Jurkat, Clone E6-1 (cell line): ENCODE measurements at regions not wholly inside any gene's neighbourhood (a gene's known extent, or its start where the extent isn't known, plus 50 kb on each side); places are given as distances from the start of the nearest gene placed in this dataset.
"Not testable (repeated sequence)": the region's sequence is repeated elsewhere in the genome, so short reads cannot be mapped to it uniquely, and the experiment has no call there.

Experiments
- DNase-seq: peaks from one replicate; pipeline ENCODE4 v3.0.0-alpha.2; 2011; ENCODE audit warnings: low read depth, low spot score
- H3K4me3 ChIP-seq: 2 replicates; pipeline ENCODE4 v1.5.1; 2011; ENCODE audit warnings: mild to moderate bottlenecking, low read length, control low read depth, moderate library complexity

DNA sequence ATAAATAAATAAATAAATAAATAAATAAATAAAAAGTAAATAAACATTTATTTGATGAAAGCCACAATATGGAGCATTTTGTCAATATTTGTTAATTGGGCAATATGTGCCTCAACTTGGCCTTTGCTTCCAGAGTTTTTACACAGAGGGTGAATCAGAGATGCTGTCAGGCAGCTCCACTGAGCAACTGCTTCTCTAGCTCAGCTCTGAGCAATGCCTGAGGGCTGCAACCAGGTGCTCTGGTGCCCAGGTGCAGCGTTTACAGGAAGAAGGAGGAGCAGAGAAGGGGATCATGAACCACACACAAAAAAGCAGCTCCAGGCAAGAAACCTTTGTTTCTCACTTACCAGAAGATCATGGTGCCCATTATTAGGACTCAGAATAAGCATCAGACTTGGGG is 876.2 kb upstream of the AUTS2 start:
- H3K4me3 ChIP-seq = no peak overlapping the region
- DNase-seq = no peak

DNA sequence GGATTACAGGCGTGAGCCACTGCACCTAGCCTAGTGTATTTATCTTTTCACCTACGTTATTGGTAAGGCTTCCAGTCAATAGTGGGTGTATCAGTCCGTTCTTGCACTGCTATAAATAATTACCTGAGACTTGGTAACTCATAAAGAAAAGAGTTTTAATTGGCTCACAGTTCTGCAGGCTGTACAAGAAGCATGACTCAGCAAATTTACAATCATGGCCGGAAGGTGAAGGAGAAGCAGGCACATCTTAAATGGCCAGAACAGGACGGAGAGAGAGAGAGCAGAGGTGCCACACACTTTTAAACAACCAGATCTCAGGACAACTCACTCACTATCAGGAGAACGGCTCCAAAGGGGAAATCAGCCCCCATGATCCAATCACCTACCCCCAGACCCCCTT is 873.3 kb upstream of the AUTS2 start:
- DNase-seq = no peak
- H3K4me3 ChIP-seq = no peak overlapping the region

DNA sequence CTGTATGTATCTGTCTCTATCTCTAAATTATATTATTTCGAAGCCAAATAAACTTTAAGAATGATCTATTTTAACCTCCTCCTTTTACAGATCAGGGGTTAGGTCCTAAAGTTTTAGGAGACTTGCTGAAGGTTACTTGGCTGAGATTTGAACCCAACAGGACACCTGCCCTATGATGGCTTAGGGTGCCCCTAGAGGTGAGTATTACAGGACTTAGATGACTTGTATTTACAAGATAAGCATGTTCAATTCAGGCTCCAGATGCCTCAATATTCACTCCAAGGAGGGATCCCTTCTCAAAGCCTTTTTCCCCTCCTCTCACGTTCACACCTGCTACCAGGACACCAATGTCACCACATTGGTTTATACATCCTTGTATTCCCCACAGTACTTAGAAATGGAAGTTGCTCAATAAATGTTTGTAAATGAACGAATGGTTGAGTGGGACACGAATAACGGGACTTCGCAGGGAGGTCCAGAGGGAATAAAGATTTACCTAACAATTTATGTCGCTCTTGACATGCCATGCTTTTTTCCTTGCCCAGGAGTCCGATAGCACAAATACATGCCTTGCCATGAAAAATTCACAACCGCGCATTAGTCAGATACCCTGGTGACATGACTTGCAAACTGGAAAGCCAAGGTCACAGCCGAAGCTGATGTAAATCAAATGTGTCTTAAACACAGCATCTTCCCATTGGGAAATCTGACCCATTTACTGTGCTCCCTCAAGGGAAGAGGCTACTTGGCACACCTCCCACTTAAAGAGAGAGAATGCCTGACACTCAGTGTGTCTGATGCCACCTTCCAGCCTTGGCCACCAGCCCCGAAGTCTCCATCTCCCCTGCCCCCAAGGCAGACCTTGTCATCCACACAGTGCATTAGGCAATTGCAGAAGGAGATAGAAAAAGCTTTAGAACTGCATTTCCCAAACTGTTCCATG is 872.2 kb upstream of the AUTS2 start:
- DNase-seq = no peak
- H3K4me3 ChIP-seq = no peak overlapping the region

- H3K4me3 ChIP-seq = not testable (repeated sequence)
Observed at GRCh38 chr7:68728720-68729119, 869.6 kb upstream of the AUTS2 start.

DNA sequence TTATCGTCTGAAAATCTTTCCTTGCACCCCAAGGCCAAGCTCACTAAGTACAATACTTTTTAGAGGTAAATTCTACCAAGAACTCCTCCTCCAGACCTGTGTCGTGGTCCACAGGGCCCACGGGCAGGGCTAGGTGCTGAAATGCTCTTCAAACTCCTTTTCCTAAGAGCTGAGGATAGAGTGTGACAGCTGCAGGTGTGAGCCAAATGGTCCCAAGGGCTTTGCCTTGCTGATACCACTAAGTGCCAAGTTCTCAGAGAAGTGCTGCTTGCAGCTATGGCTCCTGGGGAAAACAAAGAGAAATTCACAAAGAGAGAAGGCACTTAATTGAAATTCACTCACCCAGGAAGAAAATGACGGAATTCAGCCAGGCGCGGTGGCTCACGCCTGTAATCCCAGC is 868.9 kb upstream of the AUTS2 start:
- H3K4me3 ChIP-seq = no peak overlapping the region
- no peak for DNase-seq

More at GRCh38 chr7:68728720-68729119, 869.6 kb upstream of the AUTS2 start:
- DNase-seq = not testable (repeated sequence)

DNA sequence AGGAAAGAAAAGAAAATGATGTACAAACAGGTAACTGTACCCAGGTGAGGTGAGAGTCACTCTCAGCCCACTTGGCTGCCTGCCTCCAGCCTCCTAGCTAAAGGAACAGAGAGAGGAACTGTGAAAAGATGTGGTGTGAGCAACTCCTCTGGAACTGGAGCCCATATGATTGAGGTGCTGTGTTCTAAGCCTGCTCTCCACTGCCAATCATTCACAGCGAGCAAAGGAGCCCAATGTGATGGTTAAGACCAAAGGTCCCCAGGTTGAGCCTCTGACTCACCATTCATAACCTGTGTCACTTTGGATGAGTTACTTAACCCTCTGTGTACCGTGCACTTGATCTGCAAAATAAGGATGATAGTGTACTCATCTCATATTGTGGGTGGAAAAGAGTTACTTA is 868.1 kb upstream of the AUTS2 start:
- no peak overlapping the region for H3K4me3 ChIP-seq
- no peak for DNase-seq

- H3K4me3 ChIP-seq = no peak overlapping the region
- no peak for DNase-seq
Observed at GRCh38 chr7:68730964-68731363, 867.3 kb upstream of the AUTS2 start.

GRCh38 chr7:68733219-68734153 is 864.8 kb upstream of the AUTS2 start:
- H3K4me3 ChIP-seq = no peak overlapping the region
- no peak for DNase-seq

GRCh38 chr7:68734431-68734830 is 863.8 kb upstream of the AUTS2 start:
- DNase-seq = no peak
- H3K4me3 ChIP-seq = no peak overlapping the region

DNA sequence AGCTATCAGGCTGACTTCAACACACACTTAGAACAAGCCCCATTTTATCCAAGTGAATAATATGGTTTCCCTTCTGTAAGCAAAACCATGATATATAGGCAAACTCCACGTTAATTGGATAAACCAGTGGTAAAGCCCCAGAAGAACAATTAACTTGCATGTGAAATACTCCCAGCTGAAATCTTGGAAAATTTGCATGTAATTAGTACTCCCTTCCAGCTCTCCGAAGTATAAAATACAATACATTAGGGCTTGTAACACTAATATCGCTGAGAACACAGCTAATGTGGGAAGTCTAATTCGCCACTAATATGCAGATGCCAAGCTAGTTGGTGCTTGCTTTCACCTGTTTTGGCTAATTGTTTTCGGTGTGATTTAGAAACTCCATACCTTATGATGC is 859.0 kb upstream of the AUTS2 start:
- DNase-seq = no peak
- H3K4me3 ChIP-seq = no peak overlapping the region

- no peak for DNase-seq
- H3K4me3 ChIP-seq = no peak overlapping the region
Observed at GRCh38 chr7:68744036-68744435, 854.2 kb upstream of the AUTS2 start.

DNA sequence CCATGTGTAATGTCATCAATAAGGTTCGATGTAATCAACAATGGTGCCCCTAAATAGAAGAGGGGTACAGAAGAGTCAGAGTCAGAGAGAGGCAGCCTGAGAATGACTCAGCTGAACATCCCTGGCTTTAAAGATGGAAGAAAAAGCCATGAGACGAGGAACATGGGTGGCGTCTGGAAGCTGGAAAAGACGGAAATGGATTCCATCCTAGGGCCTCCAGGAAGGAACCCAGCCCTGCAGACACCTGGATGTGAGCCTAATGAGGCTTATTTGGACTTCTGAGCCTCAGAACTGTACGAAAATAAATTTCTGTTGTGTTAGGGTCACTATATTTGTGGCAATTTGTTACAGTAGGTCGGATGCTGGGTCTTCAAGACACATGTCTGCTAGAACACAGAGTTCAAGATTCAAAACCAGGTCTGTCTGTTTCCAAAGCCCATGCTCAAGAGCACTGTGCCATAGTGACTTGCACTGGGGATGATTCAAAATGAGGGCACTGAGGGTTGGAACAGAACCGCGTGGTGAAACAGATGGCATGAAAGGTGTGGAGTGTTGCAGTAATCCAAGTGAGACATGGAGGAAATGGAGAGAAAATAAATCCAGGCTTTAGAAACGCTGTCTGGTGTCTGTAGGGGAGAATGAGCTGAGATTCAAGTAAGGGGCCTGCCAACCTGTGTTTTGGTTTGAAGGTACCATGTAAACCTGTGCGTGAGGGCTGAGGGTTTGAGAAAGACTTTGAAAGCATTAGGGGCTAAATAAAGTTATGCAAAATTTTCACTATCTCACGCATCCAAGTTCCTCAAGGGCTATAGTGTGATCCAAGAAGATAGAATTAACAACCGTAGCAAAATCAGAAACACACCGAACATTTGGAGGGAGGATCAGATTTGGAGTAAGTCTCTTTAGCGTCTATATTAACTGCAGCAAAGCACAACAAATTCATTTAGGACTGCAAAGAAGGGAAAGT is 849.1 kb upstream of the AUTS2 start:
- no peak overlapping the region for H3K4me3 ChIP-seq
- DNase-seq = no peak

- no peak overlapping the region for H3K4me3 ChIP-seq
- no peak for DNase-seq
Observed at GRCh38 chr7:68752485-68753178, 845.6 kb upstream of the AUTS2 start.

DNA sequence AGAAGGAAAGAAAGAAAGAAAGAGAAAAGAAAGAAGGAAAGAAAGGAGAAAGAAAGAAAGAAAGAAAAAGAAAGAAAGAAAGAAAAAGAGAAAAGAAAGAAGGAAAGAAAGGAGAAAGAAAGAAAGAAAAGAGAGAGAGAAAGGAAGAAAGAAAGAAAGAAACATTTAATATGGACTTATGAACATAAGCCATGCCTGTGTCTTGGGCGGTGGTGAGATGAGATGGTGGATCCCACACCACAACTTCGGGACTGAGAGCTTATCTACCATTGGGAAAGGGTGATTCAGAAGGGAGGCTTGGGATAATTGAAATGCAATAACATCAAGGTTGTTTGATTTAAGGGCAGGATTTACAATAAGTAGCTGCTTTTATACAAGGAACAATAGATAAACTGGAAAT is 843.9 kb upstream of the AUTS2 start:
- DNase-seq = no peak
- no peak overlapping the region for H3K4me3 ChIP-seq

DNA sequence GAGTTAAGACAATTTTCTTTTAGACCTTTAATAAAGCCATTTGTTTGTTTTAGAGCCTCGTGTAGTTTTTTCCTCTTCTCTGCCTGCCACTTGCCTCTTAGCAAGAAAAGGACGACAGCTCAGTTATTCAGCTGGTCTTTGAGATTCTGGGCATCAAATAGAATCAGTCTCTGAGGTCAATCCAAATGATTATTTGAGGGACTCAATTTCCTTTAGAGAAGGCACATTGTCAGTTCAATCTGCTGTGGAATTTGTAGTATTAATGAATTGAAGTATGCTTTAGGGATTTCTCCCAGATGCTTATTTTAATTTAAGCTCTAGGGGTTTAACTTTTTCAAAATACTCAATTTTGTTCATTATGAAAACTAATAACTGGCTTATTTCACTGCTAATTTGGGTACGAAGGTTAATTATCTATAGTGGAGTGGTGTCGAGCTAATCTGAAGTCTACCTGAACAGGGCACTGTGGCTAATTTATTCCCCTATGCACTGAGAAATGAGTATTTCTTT is 841.2 kb upstream of the AUTS2 start:
- DNase-seq = no peak
- no peak overlapping the region for H3K4me3 ChIP-seq

DNA sequence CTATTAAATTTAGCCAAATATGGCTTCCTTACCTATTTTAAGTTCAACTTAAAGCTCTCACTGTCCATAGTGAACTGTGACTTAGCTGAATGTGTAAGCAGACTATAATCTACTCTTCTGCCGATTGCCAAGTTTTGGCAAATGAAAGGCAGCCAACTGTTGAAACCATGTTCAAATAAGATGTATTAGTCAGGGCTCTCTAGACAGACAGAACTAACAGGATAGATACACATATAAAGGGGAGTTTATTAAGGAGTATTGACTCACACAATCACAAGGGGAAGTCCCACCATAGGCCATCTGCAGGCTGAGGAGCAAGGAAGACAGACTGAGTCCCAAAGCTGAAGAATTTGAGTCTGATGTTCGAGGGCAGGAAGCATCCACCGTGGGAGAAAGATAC is 837.7 kb upstream of the AUTS2 start:
- H3K4me3 ChIP-seq = no peak overlapping the region
- no peak for DNase-seq

DNA sequence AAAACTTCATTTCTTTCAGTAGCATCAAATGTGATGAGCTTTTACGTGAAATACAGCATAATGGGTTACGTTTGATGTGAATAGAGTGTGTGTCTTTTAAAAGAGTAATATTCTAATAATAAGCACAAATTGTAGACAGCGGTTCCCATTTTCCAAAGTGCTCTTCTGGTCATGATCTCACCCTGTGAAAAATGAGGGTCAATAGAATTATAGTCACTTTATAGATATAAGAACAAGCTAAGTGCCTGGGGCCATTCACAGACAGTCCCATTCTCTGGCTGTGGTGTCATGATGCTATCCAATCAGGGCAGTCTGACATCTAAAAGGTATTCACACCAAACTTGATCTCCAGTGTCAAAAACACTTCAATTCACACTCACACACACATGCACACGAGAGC is 830.8 kb upstream of the AUTS2 start:
- H3K4me3 ChIP-seq = no peak overlapping the region
- no peak for DNase-seq

DNA sequence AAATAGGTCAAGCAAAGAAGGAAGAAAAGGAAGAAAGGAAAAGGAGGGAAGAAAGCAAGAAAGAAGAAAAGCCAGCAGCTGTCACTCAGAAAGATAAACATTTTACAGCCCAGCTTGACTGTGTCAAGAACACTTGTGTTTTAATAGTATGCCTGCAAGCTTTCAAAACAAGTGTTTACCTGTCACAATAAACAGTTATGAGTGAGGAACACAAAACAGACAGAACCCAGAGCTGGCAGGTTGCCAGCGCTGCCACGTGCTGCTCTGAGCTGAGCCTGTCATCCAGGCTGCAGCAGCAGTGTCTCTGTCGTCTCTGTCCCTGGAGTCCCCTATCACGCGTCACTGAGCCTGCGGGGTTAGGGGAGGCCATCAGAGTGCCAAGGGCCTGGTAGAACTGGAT is 827.6 kb upstream of the AUTS2 start:
- DNase-seq = no peak
- H3K4me3 ChIP-seq = no peak overlapping the region
